Neural cell (in vitro differentiated cells): ENCODE measurements at regions not wholly inside any gene's neighbourhood (a gene's known extent, or its start where the extent isn't known, plus 50 kb on each side); places are given as distances from the start of the nearest gene placed in this dataset.

ENCODE experiments used
- H2AFZ ChIP-seq: fragments of 200-600, 300-800 bp; sonication (generic), shearing (Covaris generic); 2 replicates; pipeline ENCODE4 v1.6.0; 2014; ENCODE audit warnings: low read depth, mild to moderate bottlenecking, antibody characterized with exemption, low read length, moderate library complexity
- H3F3A ChIP-seq: fragments of 200-600 bp; shearing (Covaris generic); 2 replicates; pipeline ENCODE4 v1.6.1; 2016; ENCODE audit warnings: mild to moderate bottlenecking, moderate library complexity, mixed read lengths, antibody characterized with exemption, low read length; ENCODE audit not compliant: insufficient read depth, poor library complexity, severe bottlenecking
- H3K27ac ChIP-seq: fragments of 200-600, 300-800 bp; sonication (generic), shearing (Covaris generic); 2 replicates; pipeline ENCODE4 v1.5.1; 2014; ENCODE audit warnings: mild to moderate bottlenecking, low read length, moderate library complexity
- H3K27me3 ChIP-seq: fragments of 300-800, 200-600 bp; sonication (generic), shearing (Covaris generic); 2 replicates; pipeline ENCODE4 v1.6.0; 2014; ENCODE audit warnings: mild to moderate bottlenecking, low read depth, low read length, moderate library complexity; ENCODE audit not compliant: insufficient read depth
- H3K36me3 ChIP-seq: fragments of 300-800, 200-600 bp; sonication (generic), shearing (Covaris generic); 2 replicates; pipeline ENCODE4 v1.5.1; 2014; ENCODE audit warnings: mild to moderate bottlenecking, antibody characterized with exemption, low read length, moderate library complexity; ENCODE audit not compliant: insufficient read depth
- H3K4me2 ChIP-seq: fragments of 300-800, 200-600 bp; sonication (generic), shearing (Covaris generic); 2 replicates; pipeline ENCODE4 v1.6.0; 2014; ENCODE audit warnings: mild to moderate bottlenecking, low read length
- H3K4me3 ChIP-seq: fragments of 300-800, 200-600 bp; sonication (generic), shearing (Covaris generic); 2 replicates; pipeline ENCODE4 v1.5.1; 2014; ENCODE audit warnings: mild to moderate bottlenecking, low read length, moderate library complexity
- H3K79me2 ChIP-seq: fragments of 200-600 bp; shearing (Covaris generic); replicated peaks from 2 replicates; pipeline ENCODE4 v1.6.0; 2014; ENCODE audit warnings: mild to moderate bottlenecking, low read length, moderate library complexity; ENCODE audit not compliant: insufficient read depth
- H3K9ac ChIP-seq: fragments of 300-800, 200-600 bp; sonication (generic), shearing (Covaris generic); 2 replicates; pipeline ENCODE4 v1.6.1; 2016; ENCODE audit warnings: mild to moderate bottlenecking, low read length, mixed read lengths
- H3K9me2 ChIP-seq: fragments of 200-600 bp; shearing (Covaris generic); 2 replicates; pipeline ENCODE4 v1.6.1; 2016; ENCODE audit warnings: mild to moderate bottlenecking, low read length, mixed read lengths; ENCODE audit not compliant: insufficient read depth
- H3K9me3 ChIP-seq: fragments of 200-600, 300-800 bp; sonication (generic), shearing (Covaris generic); 2 replicates; pipeline ENCODE4 v1.6.1; 2016; ENCODE audit warnings: mild to moderate bottlenecking, mixed run types, low read length, moderate library complexity, mixed read lengths
- H4K20me1 ChIP-seq: fragments of 200-600 bp; shearing (Covaris generic); 2 replicates; pipeline ENCODE4 v1.6.1; 2016; ENCODE audit warnings: mild to moderate bottlenecking, mixed run types; ENCODE audit not compliant: insufficient read depth
- CTCF ChIP-seq: fragments of 450-650 bp; IDR thresholded peaks from 2 replicates; pipeline ENCODE4 v1.5.1; 2014; ENCODE audit warnings: antibody characterized with exemption, mild to moderate bottlenecking, moderate library complexity; ENCODE audit not compliant: poor library complexity, severe bottlenecking
- EP300 ChIP-seq: fragments of 450-650 bp; conservative IDR thresholded peaks from 2 replicates; pipeline ENCODE4 v1.6.1; 2014; ENCODE audit warnings: antibody characterized with exemption, mild to moderate bottlenecking, moderate library complexity; ENCODE audit not compliant: poor library complexity, severe bottlenecking
- EZH2 ChIP-seq: fragments of 200-600, 300-800 bp; shearing (Covaris generic), sonication (generic); IDR thresholded peaks from 2 replicates; pipeline ENCODE4 v1.6.1; 2014; ENCODE audit warnings: antibody characterized with exemption, low read length, borderline replicate concordance, mild to moderate bottlenecking; ENCODE audit not compliant: insufficient read depth, poor library complexity, severe bottlenecking
- MXI1 ChIP-seq: fragments of 450-650 bp; conservative IDR thresholded peaks from 2 replicates; pipeline ENCODE4 v1.6.1; 2014; ENCODE audit warnings: antibody characterized with exemption, mild to moderate bottlenecking; ENCODE audit not compliant: poor library complexity, severe bottlenecking
- POLR2AphosphoS5 ChIP-seq: IDR thresholded peaks from 2 replicates; pipeline ENCODE4 v1.6.1; 2012
- RAD21 ChIP-seq: fragments of 450-650 bp; conservative IDR thresholded peaks from 2 replicates; pipeline ENCODE4 v1.6.1; 2014; ENCODE audit warnings: antibody characterized with exemption, mild to moderate bottlenecking, moderate library complexity
- SMC3 ChIP-seq: fragments of 450-650 bp; conservative IDR thresholded peaks from 2 replicates; pipeline ENCODE4 v1.6.1; 2014; ENCODE audit warnings: antibody characterized with exemption, mild to moderate bottlenecking, moderate library complexity; ENCODE audit not compliant: poor library complexity
- TAF1 ChIP-seq: IDR thresholded peaks from 2 replicates; pipeline ENCODE4 v1.6.1; 2012; ENCODE audit warnings: low read depth
- TF ChIP-seq, protein P1 (sequence below): IDR thresholded peaks from 2 replicates; pipeline ENCODE4 v1.6.1; 2012; ENCODE audit warnings: borderline replicate concordance

- Histone ChIP-seq H3K4me3 (no peak overlapping the region), H3F3A (peaks cover 5% of the 10 kb centered on the region), H3K36me3 (no peaks in the 10 kb centered on the region), H3K79me2 (no peaks in the 10 kb centered on the region), H3K9me2 (no peaks in the 10 kb centered on the region), H3K27ac (peak overlapping the region; percentile 25), H4K20me1 (no peaks in the 10 kb centered on the region), H3K4me2 (peak overlapping the region; percentile 32), H3K27me3 (no peaks in the 10 kb centered on the region), H2AFZ (no peak overlapping the region), H3K9me3 (no peaks in the 10 kb centered on the region), H3K9ac (no peak overlapping the region)
- TF ChIP-seq TAF1: no peak
- no peak for TF ChIP-seq CTCF
- no peak for TF ChIP-seq EP300
- TF ChIP-seq RAD21: no peak
- TF ChIP-seq SMC3: no peak
- TF ChIP-seq EZH2: no peak
- TF ChIP-seq, protein P1, sequence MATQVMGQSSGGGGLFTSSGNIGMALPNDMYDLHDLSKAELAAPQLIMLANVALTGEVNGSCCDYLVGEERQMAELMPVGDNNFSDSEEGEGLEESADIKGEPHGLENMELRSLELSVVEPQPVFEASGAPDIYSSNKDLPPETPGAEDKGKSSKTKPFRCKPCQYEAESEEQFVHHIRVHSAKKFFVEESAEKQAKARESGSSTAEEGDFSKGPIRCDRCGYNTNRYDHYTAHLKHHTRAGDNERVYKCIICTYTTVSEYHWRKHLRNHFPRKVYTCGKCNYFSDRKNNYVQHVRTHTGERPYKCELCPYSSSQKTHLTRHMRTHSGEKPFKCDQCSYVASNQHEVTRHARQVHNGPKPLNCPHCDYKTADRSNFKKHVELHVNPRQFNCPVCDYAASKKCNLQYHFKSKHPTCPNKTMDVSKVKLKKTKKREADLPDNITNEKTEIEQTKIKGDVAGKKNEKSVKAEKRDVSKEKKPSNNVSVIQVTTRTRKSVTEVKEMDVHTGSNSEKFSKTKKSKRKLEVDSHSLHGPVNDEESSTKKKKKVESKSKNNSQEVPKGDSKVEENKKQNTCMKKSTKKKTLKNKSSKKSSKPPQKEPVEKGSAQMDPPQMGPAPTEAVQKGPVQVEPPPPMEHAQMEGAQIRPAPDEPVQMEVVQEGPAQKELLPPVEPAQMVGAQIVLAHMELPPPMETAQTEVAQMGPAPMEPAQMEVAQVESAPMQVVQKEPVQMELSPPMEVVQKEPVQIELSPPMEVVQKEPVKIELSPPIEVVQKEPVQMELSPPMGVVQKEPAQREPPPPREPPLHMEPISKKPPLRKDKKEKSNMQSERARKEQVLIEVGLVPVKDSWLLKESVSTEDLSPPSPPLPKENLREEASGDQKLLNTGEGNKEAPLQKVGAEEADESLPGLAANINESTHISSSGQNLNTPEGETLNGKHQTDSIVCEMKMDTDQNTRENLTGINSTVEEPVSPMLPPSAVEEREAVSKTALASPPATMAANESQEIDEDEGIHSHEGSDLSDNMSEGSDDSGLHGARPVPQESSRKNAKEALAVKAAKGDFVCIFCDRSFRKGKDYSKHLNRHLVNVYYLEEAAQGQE: no peak
- TF ChIP-seq MXI1: no peak
- no peak for TF ChIP-seq POLR2AphosphoS5
Measured at GRCh38 chr6:71199736-71200135, 88.9 kb upstream of the OGFRL1 start.

- H3K9me2 ChIP-seq: no peaks in the 10 kb centered on the region
- no peak overlapping the region for H3K4me2 ChIP-seq
- no peaks in the 10 kb centered on the region for H3K27me3 ChIP-seq
- no peaks in the 10 kb centered on the region for H4K20me1 ChIP-seq
- no peaks in the 10 kb centered on the region for H3K36me3 ChIP-seq
- no peak overlapping the region for H3K9ac ChIP-seq
- H2AFZ ChIP-seq: no peak overlapping the region
- H3K4me3 ChIP-seq: no peak overlapping the region
- peaks cover 5% of the 10 kb centered on the region for H3F3A ChIP-seq
- H3K27ac ChIP-seq: no peak overlapping the region
- no peaks in the 10 kb centered on the region for H3K79me2 ChIP-seq
- no peaks in the 10 kb centered on the region for H3K9me3 ChIP-seq
- TF ChIP-seq CTCF (no peak), POLR2AphosphoS5 (no peak), EP300 (no peak)
Measured at GRCh38 chr6:71203206-71203605, 85.4 kb upstream of the OGFRL1 start.
